GM19468 (cell line): ENCODE measurements at regions not wholly inside any gene's neighbourhood (a gene's known extent, or its start where the extent isn't known, plus 50 kb on each side); places are given as distances from the start of the nearest gene placed in this dataset.
"Not testable (repeated sequence)": the region's sequence is repeated elsewhere in the genome, so short reads cannot be mapped to it uniquely, and the experiment has no call there.

Experiments
- ATAC-seq: cut with Tn5 transposase; IDR thresholded peaks from one replicate; pipeline ENCODE4 v1.9.1; 2021; ENCODE audit warnings: mild to moderate bottlenecking, moderate library complexity, moderate number of reproducible peaks; ENCODE audit not compliant: unreplicated experiment; ENCODE audit errors: extremely low read depth

GRCh38 chr9:96071076-96071814 lies 195.8 kb downstream of the ERCC6L2 start:
- ATAC-seq, result no peak

GRCh38 chr9:96069629-96070220 lies 194.2 kb downstream of the ERCC6L2 start:
- ATAC-seq, result no peak

DNA sequence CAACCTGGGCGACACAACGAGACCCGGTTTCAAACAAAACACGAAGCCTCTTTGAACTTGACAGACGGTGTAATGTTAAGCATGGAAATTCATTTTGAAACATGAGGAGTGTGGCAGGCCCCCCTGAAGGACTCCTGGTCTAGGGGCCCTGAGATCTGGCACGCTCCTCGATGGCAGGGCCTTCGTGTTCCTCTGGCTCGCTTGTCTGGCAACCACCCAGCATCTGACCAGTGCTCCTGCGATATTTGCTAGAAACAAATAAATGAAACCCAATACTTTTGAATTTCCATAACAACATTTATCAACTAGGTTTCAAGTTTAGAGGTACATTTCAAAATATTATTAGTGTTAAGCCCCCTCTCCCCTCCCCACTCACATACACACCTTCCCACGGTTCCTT lies 193.0 kb downstream of the ERCC6L2 start:
- ATAC-seq, result no peak

DNA sequence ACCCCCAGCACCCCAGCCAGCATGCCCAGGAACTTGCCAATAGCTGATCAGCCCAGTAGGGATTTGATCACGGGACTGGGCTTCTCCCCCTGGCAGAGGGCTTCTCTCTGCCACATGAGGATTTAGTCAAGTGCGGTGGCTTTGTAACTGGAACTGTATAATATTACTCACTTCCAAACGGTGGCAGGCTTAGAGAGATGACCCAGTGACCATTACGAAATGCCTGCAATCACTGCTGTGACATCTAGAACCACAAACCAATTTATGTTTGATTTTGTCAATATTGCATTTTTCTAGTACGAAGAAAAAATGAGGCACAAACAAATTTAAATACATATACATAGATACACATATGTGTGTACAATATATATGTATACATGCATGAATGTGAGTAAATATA lies 192.1 kb downstream of the ERCC6L2 start:
- no peak for ATAC-seq

GRCh38 chr9:96067004-96067403 lies 191.5 kb downstream of the ERCC6L2 start:
- no peak for ATAC-seq

GRCh38 chr9:96065482-96066251 lies 190.2 kb downstream of the ERCC6L2 start:
- ATAC-seq, result no peak

GRCh38 chr9:96064826-96065481 lies 189.5 kb downstream of the ERCC6L2 start:
- ATAC-seq, result no peak

GRCh38 chr9:96062854-96063253 lies 187.4 kb downstream of the ERCC6L2 start:
- ATAC-seq, result no peak

- no peak for ATAC-seq
These were observed 186.5 kb downstream of the ERCC6L2 start for GRCh38 chr9:96062031-96062430.

DNA sequence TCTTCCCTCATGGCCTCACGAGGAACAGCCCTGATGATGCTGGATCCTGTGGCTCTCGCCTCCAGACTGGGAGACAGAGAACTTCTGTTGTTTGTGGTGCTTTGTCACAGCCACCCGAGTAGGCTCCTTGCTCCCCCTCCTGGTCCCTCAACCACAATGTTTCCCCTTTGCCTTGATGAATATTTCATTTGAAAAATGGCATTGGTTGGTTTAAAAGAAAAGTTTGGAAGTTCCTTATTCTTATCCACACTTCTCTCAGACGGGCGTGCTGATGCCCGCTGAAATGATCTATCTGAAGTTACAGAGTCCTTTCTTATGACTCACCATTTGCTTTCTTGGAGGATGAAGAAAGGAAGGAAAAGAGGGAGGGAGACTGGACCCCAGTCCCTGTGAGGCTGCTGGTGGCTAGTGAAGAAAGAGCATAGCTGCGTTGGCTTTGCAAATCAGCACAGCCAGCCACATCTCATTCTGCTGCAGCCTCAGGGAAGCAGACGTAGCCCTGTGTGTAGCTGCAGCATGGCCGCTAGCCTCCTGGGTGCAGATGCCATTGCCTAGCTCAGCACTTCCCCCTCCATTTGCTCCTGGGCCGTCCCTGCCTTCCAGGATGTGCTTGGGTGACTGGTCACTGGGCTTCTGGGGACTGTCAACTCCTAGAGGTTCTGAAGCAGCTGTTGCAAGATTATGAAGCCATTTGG lies 185.9 kb downstream of the ERCC6L2 start:
- no peak for ATAC-seq

DNA sequence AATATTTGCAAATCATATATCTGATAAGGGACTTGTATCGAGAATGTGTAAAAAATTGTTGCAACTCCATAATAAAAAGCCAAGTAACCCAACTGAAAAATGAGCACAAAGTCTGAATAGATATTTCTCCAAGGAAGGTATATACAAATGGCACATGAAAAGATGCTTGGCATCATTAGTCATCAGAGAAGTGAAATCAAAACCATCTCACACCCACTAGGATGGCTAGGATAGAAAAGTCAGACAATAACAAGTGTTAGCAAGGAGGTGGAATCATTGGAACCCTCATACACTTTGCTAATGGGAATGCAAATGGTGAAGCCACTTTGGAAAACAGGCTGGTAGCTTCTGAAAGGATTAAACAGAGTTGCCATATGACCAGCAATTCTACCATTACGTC lies 182.7 kb downstream of the ERCC6L2 start:
- ATAC-seq, result no peak

DNA sequence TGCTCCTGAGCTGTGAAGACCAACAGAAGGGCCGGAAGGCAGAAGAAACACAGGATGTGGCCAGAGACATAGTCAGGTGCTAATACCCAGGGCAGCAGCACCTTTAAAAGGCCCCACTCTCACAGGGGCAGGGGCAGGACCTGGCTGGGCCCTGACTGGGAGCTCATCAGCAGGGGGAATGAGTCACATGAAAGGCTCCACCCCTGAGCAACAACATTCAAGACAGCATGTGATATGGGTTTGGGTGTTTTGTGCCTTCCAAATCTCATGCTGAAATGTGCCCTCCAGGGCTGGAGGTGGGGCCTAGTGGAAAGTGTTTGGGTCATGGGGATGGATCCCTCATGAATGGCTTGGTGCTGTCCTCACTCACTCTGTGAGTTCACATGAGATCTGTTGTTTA lies 181.7 kb downstream of the ERCC6L2 start:
- ATAC-seq, result no peak

DNA sequence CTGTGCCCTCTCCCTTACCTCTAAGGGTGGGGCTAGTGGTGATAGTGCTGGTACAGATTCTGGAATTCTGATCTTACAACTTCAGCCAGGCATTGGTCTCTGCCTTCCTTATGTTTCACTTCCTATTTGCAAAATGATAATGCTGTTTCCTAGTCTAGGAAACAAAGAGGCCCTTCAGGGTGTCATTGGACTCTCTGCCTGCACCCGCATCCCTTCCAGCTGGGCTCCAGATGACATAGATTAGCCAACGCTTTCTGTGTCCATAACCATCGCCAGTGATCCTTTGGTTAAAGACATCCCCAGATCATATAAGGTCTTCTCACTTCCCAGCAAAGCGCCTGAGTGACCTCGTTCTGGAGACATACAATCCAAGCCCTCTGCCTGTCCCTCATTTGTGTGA lies 180.7 kb downstream of the ERCC6L2 start:
- ATAC-seq, result no peak

GRCh38 chr9:96054248-96054647 lies 178.8 kb downstream of the ERCC6L2 start:
- ATAC-seq, result not testable (repeated sequence)

DNA sequence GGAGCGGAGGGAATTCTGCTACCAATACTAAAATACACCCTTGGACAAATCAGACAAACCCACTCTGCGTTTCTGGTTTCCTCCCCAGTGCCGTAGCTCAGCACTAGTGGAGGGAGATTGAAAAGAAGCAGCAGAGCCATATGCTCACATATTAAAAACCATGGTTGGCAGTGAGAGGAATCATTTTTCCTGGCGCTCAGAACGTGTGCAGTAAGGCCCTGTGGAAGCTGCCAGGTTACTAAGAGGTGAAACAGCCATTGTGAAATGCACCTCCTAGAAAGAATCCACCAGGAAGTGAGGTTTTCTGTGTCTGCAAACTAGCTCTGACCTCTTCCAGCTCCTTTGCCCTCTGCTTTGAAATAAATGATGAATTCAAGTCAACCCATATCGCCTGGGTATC lies 177.2 kb downstream of the ERCC6L2 start:
- no peak for ATAC-seq

- ATAC-seq, result no peak
These were observed 175.9 kb downstream of the ERCC6L2 start for GRCh38 chr9:96051423-96051822.

DNA sequence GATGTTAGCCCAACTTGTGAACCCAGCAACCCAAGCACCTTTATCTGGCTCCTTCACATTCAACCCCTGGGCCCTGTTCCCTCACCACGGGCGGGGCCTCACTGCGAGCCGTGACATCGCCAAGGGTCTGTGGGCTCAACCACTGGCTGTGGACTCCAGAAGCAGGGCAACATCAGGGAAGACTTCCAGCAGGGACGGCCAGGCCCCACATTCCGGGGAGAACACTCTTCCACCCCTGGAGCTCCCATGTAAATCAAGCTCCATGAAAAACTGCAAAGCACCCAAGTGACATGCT lies 175.3 kb downstream of the ERCC6L2 start:
- no peak for ATAC-seq

GRCh38 chr9:96050048-96050860 lies 174.8 kb downstream of the ERCC6L2 start:
- ATAC-seq, result no peak

- no peak for ATAC-seq
These were observed 173.7 kb downstream of the ERCC6L2 start for GRCh38 chr9:96048956-96049831.
